ENCODE measurements at regions not wholly inside any gene's neighbourhood (a gene's known extent, or its start where the extent isn't known, plus 50 kb on each side); places are given as distances from the start of the nearest gene placed in this dataset.

DNA sequence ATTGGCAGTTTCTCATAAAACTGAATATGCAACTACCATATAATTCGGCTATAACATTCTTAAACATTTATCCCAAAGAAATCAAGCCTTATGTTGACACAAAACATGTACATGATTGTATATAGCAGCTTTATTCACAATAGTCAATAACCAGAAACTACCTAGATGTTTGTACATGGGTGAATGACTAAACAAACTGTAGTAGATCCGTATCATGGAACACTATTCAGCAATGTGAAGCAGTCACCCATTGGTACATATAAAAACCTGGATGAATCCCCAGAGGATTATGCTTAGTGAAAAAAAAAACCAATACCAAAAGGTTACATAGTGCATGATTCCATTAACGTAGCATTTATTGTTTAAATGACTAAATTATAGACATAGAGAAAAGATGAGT lies 471.7 kb upstream of the KLHL1 start:
- TF ChIP-seq EZH2 (IDR thresholded peaks at IDR 0.05) (no peak), POLR2AphosphoS5 (IDR thresholded peaks at IDR 0.05; ENCODE audit: borderline replicate concordance, low read depth, low read length) (no peak), FOXP2 (optimal IDR thresholded peaks at IDR 0.05; ENCODE audit: control extremely low read depth, extremely low read length, insufficient read depth) (no peak)

Data from SK-N-MC (cell line).